ENCODE measurements at regions not wholly inside any gene's neighbourhood (a gene's known extent, or its start where the extent isn't known, plus 50 kb on each side); places are given as distances from the start of the nearest gene placed in this dataset.
"Not testable (repeated sequence)": the region's sequence is repeated elsewhere in the genome, so short reads cannot be mapped to it uniquely, and the experiment has no call there.

GRCh38 chr12:131633610-131634009, 77.3 kb upstream of the SFSWAP start:
- no CpG with 5 or more reads among the region's 9 CpGs for WGBS, 2 experiments (ENCODE audit: extremely low coverage in 2 of 2, insufficient read length in 1 of 2)
- H4K91ac ChIP-seq (ENCODE audit: insufficient read depth, low read depth, low read length); H2AK5ac ChIP-seq (ENCODE audit: low read depth, low read length); dilution Hi-C loops (cut with HindIII; ENCODE audit: low sequenced_read_pairs, unreplicated experiment); H4K8ac ChIP-seq (ENCODE audit: low read depth in 2 of 2, low read length in 2 of 2); H3K27ac ChIP-seq (ENCODE audit: insufficient read depth, low read length); DNase-seq; H2AFZ ChIP-seq (replicated peaks; ENCODE audit: low read length, poor library complexity); H4K20me1 ChIP-seq (ENCODE audit: insufficient read depth, low read length); H2BK20ac ChIP-seq (ENCODE audit: low read depth, low read length); H4K5ac ChIP-seq (ENCODE audit: low read depth, low read length); H3K14ac ChIP-seq (replicated peaks; ENCODE audit: low read depth, low read length); CTCF ChIA-PET; H2BK120ac ChIP-seq (ENCODE audit: low read depth, low read length); H2BK15ac ChIP-seq (ENCODE audit: low read depth, low read length); H3K27me3 ChIP-seq (ENCODE audit: control insufficient read depth, insufficient read depth, low read length); H3K9ac ChIP-seq (ENCODE audit: low read depth, low read length); ATAC-seq (ENCODE audit: low read depth); H3K4me1 ChIP-seq (ENCODE audit: control insufficient read depth, insufficient read depth, low read length); H3K79me1 ChIP-seq (ENCODE audit: low read depth in 1 of 2, low read length in 2 of 2); H3K4ac ChIP-seq (ENCODE audit: low read depth, low read length); H3K56ac ChIP-seq (ENCODE audit: extremely low read depth, insufficient read depth, low read length); in situ Hi-C loops (cut with MboI; ENCODE audit: low sequenced_read_pairs); BruUV-seq (replicated peaks); H3K9me3 ChIP-seq (ENCODE audit: control insufficient read depth, insufficient read depth, low read length); intact Hi-C loops (cut with micrococcal nuclease); H3K4me3 ChIP-seq (ENCODE audit: insufficient read depth, low read depth, low read length); H2AK9ac ChIP-seq (replicated peaks; ENCODE audit: low read depth, low read length, poor library complexity); H3K18ac ChIP-seq (ENCODE audit: low read depth, low read length); H3K36me3 ChIP-seq (ENCODE audit: control insufficient read depth, insufficient read depth, low read length); H2BK5ac ChIP-seq (ENCODE audit: low read depth, low read length, poor library complexity, severe bottlenecking); H3K9me1 ChIP-seq (ENCODE audit: insufficient read depth, low read length); H3K4me2 ChIP-seq (ENCODE audit: low read depth, low read length); H3K23ac ChIP-seq (ENCODE audit: low read depth, low read length); POLR2A ChIA-PET (ENCODE audit: unreplicated experiment): not testable (repeated sequence)

All from IMR-90 (cell line).